ENCODE measurements at regions not wholly inside any gene's neighbourhood (a gene's known extent, or its start where the extent isn't known, plus 50 kb on each side); places are given as distances from the start of the nearest gene placed in this dataset.

DNA sequence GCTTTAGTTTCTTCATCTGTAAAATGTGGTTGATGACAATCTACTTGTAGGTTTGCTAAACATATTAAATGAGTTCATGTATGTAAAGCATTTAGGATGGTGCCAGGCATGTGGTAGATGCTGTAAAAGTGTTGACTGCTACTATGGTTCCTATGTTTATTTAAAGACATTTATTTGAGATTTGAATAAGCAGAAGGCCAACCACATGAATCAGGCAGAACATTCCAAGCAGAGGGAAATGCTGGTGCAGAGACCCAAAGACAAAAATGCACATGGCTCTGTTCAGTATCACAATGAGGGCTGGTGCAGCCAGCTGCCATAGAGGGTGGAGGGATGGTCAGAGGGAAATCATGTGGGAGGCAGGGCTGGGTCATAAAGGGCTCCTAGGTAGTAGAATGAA lies 156.2 kb upstream of the PDGFD start:
- TF ChIP-seq POLR2AphosphoS5 (IDR thresholded peaks at IDR 0.05; ENCODE audit: low read depth, low read length): no peak
- TF ChIP-seq, protein P1, sequence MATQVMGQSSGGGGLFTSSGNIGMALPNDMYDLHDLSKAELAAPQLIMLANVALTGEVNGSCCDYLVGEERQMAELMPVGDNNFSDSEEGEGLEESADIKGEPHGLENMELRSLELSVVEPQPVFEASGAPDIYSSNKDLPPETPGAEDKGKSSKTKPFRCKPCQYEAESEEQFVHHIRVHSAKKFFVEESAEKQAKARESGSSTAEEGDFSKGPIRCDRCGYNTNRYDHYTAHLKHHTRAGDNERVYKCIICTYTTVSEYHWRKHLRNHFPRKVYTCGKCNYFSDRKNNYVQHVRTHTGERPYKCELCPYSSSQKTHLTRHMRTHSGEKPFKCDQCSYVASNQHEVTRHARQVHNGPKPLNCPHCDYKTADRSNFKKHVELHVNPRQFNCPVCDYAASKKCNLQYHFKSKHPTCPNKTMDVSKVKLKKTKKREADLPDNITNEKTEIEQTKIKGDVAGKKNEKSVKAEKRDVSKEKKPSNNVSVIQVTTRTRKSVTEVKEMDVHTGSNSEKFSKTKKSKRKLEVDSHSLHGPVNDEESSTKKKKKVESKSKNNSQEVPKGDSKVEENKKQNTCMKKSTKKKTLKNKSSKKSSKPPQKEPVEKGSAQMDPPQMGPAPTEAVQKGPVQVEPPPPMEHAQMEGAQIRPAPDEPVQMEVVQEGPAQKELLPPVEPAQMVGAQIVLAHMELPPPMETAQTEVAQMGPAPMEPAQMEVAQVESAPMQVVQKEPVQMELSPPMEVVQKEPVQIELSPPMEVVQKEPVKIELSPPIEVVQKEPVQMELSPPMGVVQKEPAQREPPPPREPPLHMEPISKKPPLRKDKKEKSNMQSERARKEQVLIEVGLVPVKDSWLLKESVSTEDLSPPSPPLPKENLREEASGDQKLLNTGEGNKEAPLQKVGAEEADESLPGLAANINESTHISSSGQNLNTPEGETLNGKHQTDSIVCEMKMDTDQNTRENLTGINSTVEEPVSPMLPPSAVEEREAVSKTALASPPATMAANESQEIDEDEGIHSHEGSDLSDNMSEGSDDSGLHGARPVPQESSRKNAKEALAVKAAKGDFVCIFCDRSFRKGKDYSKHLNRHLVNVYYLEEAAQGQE (IDR thresholded peaks at IDR 0.05; ENCODE audit: insufficient read depth in 1 of 2, low read depth in 2 of 2, low read length in 2 of 2): no peak
- no peak for TF ChIP-seq SIN3A (IDR thresholded peaks at IDR 0.05; ENCODE audit: borderline replicate concordance, insufficient read depth, low read length)
- no peak for TF ChIP-seq TAF1 (IDR thresholded peaks at IDR 0.05; ENCODE audit: borderline replicate concordance, insufficient read depth, low read length)
